GM12892 (cell line): ENCODE measurements at regions not wholly inside any gene's neighbourhood (a gene's known extent, or its start where the extent isn't known, plus 50 kb on each side); places are given as distances from the start of the nearest gene placed in this dataset.

Experiments
- POLR2A ChIP-seq: IDR thresholded peaks from 2 replicates; pipeline ENCODE4 v1.6.1; 2011; ENCODE audit warnings: low read depth, low read length, control low read depth
- POLR2AphosphoS5 ChIP-seq: IDR thresholded peaks from 2 replicates; pipeline ENCODE4 v1.6.1; 2011; ENCODE audit warnings: low read depth, low read length, control low read depth

GRCh38 chr14:66036547-66036946 lies 449.6 kb upstream of the CCDC196 start:
- TF ChIP-seq POLR2A: no peak
- no peak for TF ChIP-seq POLR2AphosphoS5
